OCI-LY7 (cell line): ENCODE measurements at regions not wholly inside any gene's neighbourhood (a gene's known extent, or its start where the extent isn't known, plus 50 kb on each side); places are given as distances from the start of the nearest gene placed in this dataset.
"Not testable (repeated sequence)": the region's sequence is repeated elsewhere in the genome, so short reads cannot be mapped to it uniquely, and the experiment has no call there.

Experiments used
- BruUV-seq: library from RNA; stranded (reverse); fragments of 400-500 nt; replicated peaks from 2 replicates; lab custom pipeline; 2021; lab: Mats Ljungman, UMichigan
- CTCF ChIA-PET: fragments of 300-600 bp; sonication (Branson Sonifier 250); formaldehyde crosslinking; loops from one replicate; lab custom pipeline; 2022; ENCODE audit warnings: antibody characterized with exemption; ENCODE audit not compliant: unreplicated experiment; lab: Charles Lee
- POLR2A ChIA-PET: fragments of 300-600 bp; sonication (Branson Sonifier 250); formaldehyde crosslinking; loops from one replicate; lab custom pipeline; 2022; ENCODE audit warnings: antibody characterized with exemption; lab: Charles Lee
- DNase-seq: peaks from one replicate; pipeline ENCODE4 v3.0.0-alpha.2; 2015; ENCODE audit warnings: low spot score
- H2AFZ ChIP-seq: fragments of 200-600 bp; sonication (generic), shearing (Covaris generic); 2 replicates; pipeline ENCODE4 v1.6.1; 2014; ENCODE audit warnings: mild to moderate bottlenecking, antibody characterized with exemption, low read length, moderate library complexity
- H3K27ac ChIP-seq: fragments of 200-600 bp; sonication (generic); 2 replicates; pipeline ENCODE4 v1.5.1; 2014; ENCODE audit warnings: mixed run types, low read depth, mild to moderate bottlenecking, moderate library complexity, low read length, inconsistent platforms; ENCODE audit not compliant: poor library complexity, severe bottlenecking
- H3K36me3 ChIP-seq: fragments of 200-600 bp; sonication (generic); 2 replicates; pipeline ENCODE4 v1.6.1; 2014; ENCODE audit warnings: mild to moderate bottlenecking, antibody characterized with exemption, low read length, moderate library complexity, mixed read lengths; ENCODE audit not compliant: insufficient read depth
- H3K4me1 ChIP-seq: fragments of 200-600 bp; sonication (generic); 2 replicates; pipeline ENCODE4 v1.5.1; 2014; ENCODE audit warnings: mild to moderate bottlenecking, low read length; ENCODE audit not compliant: insufficient read depth, poor library complexity, severe bottlenecking
- H3K4me2 ChIP-seq: fragments of 200-600 bp; sonication (generic); 2 replicates; pipeline ENCODE4 v1.6.1; 2014; ENCODE audit warnings: mild to moderate bottlenecking, low read length
- H3K4me3 ChIP-seq: fragments of 200-600 bp; sonication (generic); 2 replicates; pipeline ENCODE4 v1.5.1; 2014; ENCODE audit warnings: mild to moderate bottlenecking, low read depth, low read length; ENCODE audit not compliant: poor library complexity, severe bottlenecking
- H3K79me2 ChIP-seq: fragments of 200-600 bp; sonication (generic); 2 replicates; pipeline ENCODE4 v1.6.1; 2016; ENCODE audit warnings: low read depth, mild to moderate bottlenecking, low read length, moderate library complexity, mixed read lengths; ENCODE audit not compliant: insufficient read depth
- H3K9me2 ChIP-seq: fragments of 200-600 bp; sonication (generic); 2 replicates; pipeline ENCODE4 v1.6.1; 2016; ENCODE audit warnings: mild to moderate bottlenecking, low read length, mixed read lengths; ENCODE audit not compliant: insufficient read depth
- H3K9me3 ChIP-seq: fragments of 200-600 bp; sonication (generic); 2 replicates; pipeline ENCODE4 v1.6.1; 2014; ENCODE audit warnings: mild to moderate bottlenecking, mixed run types, low read length, mixed read lengths
- H4K20me1 ChIP-seq: fragments of 200-600 bp; sonication (generic); 2 replicates; pipeline ENCODE4 v1.6.1; 2014; ENCODE audit warnings: mild to moderate bottlenecking, antibody characterized with exemption, low read length, moderate library complexity, mixed read lengths; ENCODE audit not compliant: insufficient read depth
- EZH2phosphoT487 ChIP-seq: fragments of 200-600 bp; sonication (generic); IDR thresholded peaks from 2 replicates; pipeline ENCODE4 v1.6.1; 2018; ENCODE audit warnings: low read depth, borderline replicate concordance, mild to moderate bottlenecking, mixed run types, antibody characterized with exemption, low read length, moderate library complexity, mixed read lengths
- intact Hi-C: fragments of 100-400 bp; cut with micrococcal nuclease; formaldehyde crosslinking; loops from one replicate; pipeline ENCODE4 v1.10.0; 2022; ENCODE audit not compliant: unreplicated experiment
- TF ChIP-seq, protein P1 (sequence below): fragments of 200-600 bp; sonication (generic); conservative IDR thresholded peaks from 2 replicates; pipeline ENCODE4 v1.5.1; 2014; ENCODE audit warnings: mild to moderate bottlenecking, antibody characterized with exemption, low read length, moderate library complexity, mixed read lengths

DNA sequence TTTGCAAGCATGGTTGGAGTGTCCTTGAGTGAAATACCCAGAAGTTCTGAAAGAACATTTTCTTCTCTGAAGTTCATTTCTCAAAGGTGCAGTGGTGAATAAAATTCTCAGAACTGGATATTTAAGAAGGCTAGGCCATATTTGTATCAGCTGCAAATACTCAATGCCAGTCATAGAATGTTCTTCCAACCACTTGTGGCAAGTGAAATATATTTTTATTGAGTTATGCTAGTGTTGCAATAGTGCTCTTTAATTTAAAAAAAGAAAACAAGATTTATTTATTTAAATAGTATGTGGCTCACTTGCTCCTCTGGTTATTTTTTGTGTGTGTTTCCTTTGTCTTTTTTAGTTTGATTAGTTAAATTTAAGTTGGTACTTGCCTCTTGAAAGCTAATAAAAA is 64.5 kb downstream of the PALS2 start:
- H3K79me2 ChIP-seq, result no peaks in the 10 kb centered on the region
- intact Hi-C loops, result no loop called here
- TF ChIP-seq, protein P1, sequence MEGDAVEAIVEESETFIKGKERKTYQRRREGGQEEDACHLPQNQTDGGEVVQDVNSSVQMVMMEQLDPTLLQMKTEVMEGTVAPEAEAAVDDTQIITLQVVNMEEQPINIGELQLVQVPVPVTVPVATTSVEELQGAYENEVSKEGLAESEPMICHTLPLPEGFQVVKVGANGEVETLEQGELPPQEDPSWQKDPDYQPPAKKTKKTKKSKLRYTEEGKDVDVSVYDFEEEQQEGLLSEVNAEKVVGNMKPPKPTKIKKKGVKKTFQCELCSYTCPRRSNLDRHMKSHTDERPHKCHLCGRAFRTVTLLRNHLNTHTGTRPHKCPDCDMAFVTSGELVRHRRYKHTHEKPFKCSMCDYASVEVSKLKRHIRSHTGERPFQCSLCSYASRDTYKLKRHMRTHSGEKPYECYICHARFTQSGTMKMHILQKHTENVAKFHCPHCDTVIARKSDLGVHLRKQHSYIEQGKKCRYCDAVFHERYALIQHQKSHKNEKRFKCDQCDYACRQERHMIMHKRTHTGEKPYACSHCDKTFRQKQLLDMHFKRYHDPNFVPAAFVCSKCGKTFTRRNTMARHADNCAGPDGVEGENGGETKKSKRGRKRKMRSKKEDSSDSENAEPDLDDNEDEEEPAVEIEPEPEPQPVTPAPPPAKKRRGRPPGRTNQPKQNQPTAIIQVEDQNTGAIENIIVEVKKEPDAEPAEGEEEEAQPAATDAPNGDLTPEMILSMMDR, result no peak
- no peak for TF ChIP-seq EZH2phosphoT487
- POLR2A ChIA-PET, result interaction anchor here (0.6 to 1.1 kb wide), 4 partner anchors 11 to 199 kb away, joined by 3 read pairs; no protein-coding TSS in a partner anchor
- BruUV-seq, result no TSS peak
- H3K9me3 ChIP-seq, result no peaks in the 10 kb centered on the region
- 0 out of 2 replicates have a peak, but pooled peaks cover 4% of the 10 kb centered on the region for H4K20me1 ChIP-seq
- CTCF ChIA-PET, result no interaction called here
- DNase-seq, result no peak
- H3K27ac ChIP-seq, result no peak overlapping the region
- H2AFZ ChIP-seq, result no peak overlapping the region
- no peaks in the 10 kb centered on the region for H3K9me2 ChIP-seq
- H3K4me1 ChIP-seq, result no peaks in the 10 kb centered on the region
- no peak overlapping the region for H3K4me2 ChIP-seq
- peaks cover 12% of the 10 kb centered on the region for H3K36me3 ChIP-seq
- H3K4me3 ChIP-seq, result no peak overlapping the region

DNA sequence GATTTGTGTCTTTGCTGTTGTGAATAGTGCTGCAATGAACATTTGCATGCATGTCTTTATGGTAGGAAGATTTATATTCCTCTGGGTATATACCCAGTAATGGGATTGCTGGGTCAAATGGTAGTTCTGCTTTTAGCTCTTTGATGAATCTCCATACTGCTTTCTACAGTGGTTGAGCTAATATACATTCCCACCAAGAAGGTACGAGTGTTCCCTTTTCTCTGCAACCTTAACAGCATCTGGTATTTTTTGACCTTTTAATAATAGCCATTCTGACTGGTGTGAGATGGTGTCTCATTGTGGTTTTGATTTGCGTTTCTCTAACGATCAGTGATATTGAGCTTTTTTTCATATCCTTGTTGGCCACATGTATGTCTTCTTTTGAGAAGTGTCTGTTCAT is 71.3 kb downstream of the PALS2 start:
- CTCF ChIA-PET, result not testable (repeated sequence)

More for the DNA sequence above, 71.3 kb downstream of the PALS2 start:
- H3K27ac ChIP-seq, BruUV-seq, H3K4me1 ChIP-seq, intact Hi-C loops, H2AFZ ChIP-seq, H3K9me3 ChIP-seq, H3K9me2 ChIP-seq, H3K4me3 ChIP-seq, H3K4me2 ChIP-seq, H3K79me2 ChIP-seq, H4K20me1 ChIP-seq, DNase-seq: not testable (repeated sequence)
- peaks cover 34% of the 10 kb centered on the region for H3K36me3 ChIP-seq
- POLR2A ChIA-PET, result interaction anchor here (0.6 kb wide), 2 partner anchors 283 to 688 kb away, joined by 3 to 5 read pairs; no protein-coding TSS in a partner anchor
